CD4-positive, alpha-beta T cell treated with Interleukin-10 for 1 hour (primary cell): ENCODE measurements at regions not wholly inside any gene's neighbourhood (a gene's known extent, or its start where the extent isn't known, plus 50 kb on each side); places are given as distances from the start of the nearest gene placed in this dataset.
"Not testable (repeated sequence)": the region's sequence is repeated elsewhere in the genome, so short reads cannot be mapped to it uniquely, and the experiment has no call there.

Experiments
- DNase-seq: peaks from one replicate; pipeline ENCODE4 v3.0.0-alpha.2; 2020

DNA sequence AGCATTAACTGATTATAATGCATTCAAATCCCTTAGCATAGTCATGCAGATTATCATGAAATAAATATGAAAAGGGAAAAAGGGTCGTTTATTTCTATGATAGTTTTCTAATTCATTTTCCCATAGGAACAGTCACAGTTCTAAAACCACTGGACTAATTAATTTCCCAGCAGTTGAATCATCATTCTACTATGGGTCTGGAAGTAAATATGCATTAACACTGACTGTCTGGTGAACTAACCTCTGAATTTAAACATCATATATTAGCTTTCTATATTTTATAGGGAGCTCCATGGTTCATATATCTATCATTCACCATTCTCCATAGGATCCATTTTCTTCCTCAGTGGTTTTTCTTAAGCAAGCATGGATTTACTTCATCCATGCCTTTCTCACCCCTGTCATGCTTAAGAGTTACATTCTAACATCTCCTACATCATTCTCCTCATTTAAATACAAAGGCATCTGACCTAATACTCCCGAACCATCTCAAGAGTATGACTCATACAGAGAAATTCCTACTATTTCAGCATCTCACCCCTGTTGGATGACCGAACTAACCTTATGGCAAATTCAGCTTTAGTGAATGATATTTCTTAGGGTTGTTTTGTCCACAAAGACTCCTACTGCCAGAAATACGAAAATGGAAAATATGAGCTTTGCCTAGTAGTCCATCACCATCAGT lies 198.7 kb upstream of the ADAMTS3 start:
- DNase-seq, result no peak

DNA sequence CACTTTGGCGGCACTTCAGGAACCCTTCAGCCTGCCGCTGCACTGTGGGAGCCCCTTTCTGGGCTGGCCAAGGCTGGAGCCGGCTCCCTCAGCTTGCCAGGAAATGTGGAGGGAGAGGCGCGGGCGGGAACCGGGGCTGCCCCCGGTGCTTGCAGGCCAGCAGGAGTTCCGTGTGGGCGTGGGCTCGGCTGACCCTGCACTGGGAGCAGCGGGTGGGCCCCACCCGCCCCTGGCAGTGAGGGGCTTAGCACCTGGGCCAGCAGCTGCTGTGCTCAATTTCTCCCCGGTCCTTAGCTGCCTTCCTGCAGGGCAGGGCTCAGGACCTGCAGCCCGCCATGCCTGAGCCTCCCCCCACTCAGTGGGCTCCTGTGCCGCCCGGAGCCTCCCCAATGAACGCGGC lies 196.8 kb upstream of the ADAMTS3 start:
- not testable (repeated sequence) for DNase-seq

DNA sequence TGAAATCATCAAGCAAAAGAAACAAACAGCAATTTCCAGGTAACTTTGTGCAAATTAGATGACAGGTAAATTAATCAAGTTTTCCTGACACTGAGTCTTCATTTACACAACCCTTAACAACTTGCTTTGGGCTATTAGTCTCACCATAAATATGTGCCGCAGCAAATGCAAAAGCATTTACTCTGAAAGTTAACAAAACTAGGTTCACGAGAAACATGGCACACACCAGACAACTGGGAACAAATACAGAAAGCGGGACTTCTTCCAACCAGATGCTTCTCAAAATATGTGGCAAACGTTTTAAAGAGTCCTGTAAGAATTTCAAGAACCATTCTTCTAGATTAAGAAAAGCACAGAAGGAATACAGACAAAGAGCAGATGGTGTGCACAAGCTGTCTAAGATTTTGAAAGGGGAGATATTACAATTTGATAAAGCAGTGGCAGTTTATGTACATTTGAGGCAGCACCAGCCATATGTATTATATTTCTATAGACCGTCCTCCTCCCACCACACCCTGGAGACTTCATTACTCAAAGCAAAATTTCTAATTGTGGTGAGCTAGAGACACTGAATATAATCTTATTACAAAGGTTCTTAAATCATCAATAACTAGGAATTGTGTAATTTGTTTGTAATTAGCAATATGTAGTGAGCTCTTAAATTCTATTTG lies 192.5 kb upstream of the ADAMTS3 start:
- no peak for DNase-seq

DNA sequence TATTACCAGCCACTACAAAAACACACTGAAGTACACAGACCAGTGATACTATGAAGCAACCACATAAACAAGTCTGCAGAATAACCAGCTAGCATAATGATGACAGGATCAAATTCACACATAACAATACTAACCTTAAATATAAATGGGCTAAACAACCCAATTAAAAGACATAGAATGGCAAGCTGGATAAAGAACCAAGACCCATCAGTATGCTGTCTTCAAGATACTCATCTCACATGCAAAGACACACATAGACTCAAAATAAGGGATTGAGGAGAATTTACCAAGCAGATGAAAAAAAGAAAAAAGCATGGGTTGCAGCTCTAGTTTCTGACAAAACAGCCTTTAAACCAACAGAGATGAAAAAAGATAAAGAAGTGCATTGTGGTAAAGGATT lies 184.4 kb upstream of the ADAMTS3 start:
- not testable (repeated sequence) for DNase-seq

DNA sequence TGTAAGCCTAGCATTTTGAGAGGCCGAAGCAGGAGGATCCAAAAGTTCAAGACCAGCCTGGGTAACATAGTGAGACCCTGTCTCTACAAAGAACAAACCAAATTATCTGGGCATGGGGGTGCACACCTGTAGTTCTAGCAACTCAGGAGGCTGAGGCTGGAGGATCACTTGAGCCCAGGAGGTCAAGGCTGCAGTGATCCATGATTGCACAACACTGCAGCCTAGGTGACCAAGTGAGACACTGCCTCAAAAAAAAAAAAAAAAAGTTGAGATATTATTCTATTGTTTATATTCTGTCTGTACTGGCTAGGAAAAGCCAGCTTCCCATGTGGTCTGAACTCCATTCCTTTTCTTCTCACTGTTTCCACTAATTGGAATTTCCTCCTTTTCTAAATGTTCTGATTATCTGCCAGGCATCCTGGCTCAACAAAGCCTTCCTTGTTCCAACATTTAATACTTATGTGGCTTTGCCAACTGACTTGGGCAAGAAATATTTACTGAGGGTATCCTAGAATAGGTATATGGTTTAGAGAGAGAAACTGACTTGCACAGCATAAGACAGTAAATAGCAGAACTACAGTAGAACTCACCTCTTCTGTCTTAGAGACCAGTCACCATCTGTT lies 175.2 kb upstream of the ADAMTS3 start:
- no peak for DNase-seq

DNA sequence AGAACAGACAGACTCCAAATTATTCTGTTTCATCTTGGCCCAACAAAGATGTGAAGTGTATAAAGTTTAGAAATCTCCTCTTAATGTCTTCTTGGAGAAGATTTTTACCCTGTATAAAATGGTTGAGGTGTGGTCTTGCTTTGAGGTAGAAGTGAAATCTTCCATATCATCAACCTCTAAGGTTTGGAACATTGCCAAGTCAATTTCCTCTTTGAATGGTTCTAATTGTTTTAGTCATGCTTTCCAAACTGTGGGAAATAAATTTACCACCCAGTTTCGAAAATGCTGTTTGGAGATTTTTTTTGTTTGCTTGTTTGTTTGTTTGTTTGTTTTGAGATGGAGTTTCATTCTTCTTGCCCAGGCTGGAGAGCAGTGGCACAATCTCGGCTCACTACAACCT lies 174.1 kb upstream of the ADAMTS3 start:
- no peak for DNase-seq

DNA sequence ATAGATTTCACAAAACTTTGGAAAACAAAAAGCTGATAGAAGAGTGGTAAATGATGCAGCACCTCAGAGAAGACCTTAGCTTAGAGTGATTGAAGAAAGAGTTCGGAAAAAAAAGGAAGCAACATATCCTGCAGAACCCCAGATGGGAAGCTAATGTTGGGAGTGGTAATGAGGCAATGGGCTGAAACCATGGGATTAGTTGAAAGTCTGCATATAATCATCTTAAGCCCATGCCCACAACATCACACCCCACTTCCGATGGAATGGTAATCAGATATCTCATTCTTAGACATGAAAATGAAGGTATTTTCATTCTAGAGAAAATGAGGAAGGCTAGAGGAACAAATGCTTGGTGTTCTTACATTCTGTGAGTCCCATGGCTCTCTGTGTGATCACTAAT lies 146.3 kb upstream of the ADAMTS3 start:
- no peak for DNase-seq

DNA sequence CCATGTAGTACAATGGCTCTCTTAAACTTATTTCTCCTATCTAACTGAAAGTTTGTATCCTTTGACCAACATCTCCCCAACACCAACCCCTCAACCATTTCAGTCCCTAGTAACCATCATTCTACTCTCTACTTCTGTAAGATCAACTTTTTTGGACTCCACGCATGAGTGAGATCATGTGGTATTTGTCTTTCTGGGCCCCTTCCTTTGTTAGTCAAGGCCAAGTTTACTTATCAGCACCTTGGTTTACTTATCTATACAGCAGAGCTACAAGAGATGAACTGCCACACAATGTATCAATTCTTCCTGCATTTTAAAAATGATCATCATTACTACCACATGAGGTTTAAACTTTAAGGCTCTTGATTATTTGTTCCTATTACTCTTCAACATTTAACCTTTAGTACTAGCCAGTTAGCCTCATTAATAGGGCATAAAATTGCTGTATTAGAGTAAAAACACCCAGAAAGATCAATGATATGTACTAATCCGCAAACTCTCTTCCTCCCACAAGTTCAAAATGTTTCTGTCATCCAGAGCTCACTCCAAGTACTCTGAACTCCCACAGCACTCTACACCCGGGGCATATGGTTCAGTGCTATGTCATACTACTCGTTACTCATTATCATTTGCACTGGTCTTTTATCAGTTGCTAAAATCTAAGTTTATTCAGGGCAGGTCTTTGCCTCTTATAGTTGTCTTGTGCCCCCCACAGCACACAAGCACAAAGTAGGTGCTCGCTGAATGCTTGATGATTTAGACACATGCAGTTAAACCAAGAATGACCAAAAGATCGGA lies 145.7 kb upstream of the ADAMTS3 start:
- no peak for DNase-seq

DNA sequence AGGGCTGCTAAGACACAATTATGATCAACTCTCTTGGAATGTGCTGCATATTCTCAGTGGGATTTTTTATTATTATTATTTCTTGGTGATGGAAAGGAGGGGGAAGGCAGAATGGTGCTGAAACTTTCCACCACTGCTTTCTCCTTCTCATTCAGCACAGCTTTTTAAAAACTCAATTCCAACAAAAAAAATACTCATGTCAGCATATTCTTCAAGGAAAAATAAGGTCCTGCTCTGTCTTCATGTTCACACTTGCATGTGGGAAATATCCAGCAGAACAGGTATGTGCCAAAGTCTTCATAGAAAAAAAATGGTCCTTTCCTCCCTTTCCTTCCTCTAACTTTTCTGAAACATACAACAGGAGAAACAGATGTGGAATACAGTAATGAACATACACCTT lies 144.0 kb upstream of the ADAMTS3 start:
- DNase-seq, result no peak

DNA sequence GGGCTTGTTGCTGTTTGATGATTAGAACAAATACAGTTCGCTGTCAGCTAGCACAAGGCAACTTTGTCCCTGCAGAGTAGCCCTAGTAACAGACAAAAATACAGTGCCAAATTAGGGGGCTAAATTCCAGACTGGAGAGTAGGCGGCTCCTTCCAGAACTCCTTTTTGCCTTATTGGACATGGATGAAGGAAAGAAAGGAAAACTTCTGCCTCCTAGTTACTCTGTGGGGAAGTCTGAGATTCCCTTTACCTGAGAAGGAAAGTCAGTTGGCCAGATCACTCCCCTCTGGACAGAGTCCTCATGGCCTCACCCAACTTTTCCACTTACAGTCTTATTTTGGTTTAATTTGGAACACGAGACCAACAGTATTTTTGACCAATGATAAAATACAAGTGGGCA lies 140.5 kb upstream of the ADAMTS3 start:
- DNase-seq, result no peak

DNA sequence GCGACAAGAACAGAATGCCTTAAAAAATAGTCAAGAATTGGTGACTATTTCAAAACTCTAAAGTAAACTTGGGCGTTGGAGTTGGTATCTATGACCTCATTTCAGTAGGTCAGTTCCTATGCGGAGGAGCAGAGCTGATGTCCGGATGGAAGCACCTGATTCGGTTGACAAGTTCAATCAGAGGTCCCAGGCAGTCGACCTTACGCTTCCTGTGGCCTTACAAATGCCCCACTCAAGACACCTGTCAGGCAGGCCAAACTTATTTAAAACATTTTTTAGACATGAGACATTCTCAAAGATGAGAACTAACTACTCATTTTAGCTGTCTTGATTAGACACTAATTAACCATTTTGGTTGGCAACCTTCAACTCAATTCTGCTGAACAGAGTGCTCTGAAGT lies 137.7 kb upstream of the ADAMTS3 start:
- DNase-seq, result no peak

DNA sequence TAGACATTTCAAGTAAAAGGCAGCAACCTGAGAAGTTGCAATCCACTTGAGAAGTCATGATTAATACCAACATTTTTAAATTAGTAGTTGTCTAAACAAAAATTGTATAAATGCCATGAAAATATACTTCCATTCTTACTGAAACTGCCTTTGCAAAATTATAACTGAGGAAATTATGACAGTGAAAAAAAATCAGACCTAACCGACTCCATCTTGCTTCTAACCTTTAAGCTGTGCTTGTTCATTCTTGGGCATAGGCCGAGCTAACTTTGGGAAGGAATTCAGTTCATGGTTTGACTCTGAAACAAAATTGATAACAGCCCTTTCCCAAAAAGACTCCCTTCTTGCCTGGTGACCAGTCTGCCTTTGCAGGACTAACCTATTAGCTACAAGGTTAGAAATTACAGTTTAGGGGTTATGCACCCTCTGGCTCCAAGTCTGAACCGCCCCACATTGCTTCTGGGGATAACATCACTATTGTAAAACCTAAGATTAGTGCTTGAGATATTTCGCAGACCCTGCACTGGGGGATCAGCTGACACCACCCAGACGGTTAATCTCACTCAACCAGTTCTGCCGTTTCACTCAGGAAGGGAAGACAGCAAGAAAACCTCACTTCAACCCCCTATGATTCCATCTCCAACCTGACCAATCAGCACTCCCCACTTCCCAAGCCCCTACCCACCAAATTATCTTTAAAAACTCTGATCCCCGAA lies 136.1 kb upstream of the ADAMTS3 start:
- DNase-seq, result not testable (repeated sequence)

DNA sequence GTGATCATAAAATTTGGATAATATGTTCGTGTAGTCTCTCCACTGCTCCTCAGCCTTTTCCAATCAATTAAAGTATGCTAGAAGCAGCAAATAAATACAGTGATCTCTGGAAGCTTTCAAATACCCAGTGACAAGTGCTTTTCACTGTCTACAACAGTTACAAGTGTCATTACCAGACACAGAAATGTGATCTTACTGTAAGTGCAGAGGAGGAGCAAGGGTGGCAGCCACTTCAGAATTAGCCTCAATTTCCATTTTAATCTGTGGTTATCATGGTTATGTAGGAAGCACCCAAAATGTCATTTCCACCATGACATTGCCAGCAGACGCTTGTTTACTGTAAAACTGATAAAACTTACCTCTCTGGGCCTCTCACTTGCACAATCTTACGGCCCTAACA lies 133.9 kb upstream of the ADAMTS3 start:
- DNase-seq, result no peak

DNA sequence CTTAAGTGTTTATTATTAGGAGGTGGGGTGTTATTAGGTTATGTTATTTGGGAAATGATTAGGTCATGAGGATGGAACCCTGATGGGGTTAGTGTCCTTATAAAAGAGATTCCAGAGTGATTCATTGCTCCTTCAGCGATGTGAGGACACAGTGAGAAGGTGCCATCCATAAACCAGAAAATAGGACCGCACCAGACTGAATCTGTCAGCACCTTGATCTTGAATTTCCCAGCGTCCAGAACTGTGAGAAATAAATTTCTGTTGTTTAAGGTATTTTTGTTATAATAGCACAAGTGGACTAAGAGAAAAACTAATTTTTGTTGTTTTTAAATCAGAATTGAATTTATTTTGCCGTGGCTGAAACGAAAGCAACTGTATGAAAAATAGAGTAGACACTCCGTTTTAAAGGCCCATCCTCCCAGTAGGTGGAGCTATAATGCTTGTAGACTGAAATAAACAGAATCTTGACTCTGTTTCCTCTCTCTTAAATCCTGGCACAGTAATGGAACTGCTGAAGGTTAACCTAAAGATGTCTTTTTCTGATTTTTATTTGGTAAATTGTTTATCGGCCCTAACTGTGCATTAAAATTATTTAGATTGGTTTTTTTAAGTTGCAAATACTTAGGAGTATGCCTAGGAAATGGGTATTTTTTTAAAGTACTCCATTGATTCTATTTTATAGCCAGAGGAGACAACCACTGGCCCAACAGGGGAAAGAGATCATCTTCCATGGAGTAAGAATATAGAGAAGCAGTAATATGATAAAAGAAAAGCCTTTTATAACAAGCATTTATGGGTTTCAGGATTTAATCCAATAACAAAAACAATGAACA lies 133.2 kb upstream of the ADAMTS3 start:
- peak; percentile 44 for DNase-seq

DNA sequence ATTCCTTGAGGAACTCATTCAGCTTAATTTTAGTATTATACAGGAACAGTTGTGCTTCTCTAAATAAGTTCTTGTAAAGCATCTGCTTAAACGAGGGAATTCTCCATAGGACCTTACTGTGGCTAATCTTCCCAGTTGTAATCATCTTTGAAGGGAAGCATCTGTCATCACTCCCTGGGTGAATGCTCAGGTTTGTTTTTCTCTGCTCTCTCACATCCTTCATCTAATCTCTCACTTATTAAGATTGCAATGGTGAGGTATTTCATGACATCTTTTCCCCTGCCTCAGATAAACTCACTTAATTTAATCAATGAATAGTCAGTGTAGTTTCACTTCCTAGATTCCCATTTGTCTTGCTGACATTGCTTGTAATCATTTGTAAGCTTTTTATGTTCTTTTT lies 121.8 kb upstream of the ADAMTS3 start:
- DNase-seq, result no peak

DNA sequence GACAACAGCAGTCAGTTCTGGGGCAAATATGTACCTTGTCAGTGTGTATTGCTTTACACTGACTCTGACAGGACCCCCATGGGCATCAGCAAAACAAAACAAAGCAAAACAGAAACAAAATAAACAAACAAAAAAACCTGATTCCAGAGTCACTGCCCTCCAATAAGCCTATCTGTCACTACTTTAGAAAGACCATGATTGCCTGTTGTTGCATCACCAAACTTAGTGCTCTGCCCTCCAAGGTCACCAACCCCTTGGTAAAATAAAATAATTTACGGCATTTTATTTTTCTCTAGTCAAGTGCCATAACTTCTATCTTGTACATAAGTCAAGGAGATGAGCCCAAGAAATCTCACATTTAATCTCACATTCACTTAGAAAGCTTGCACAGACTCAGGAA lies 120.9 kb upstream of the ADAMTS3 start:
- no peak for DNase-seq

DNA sequence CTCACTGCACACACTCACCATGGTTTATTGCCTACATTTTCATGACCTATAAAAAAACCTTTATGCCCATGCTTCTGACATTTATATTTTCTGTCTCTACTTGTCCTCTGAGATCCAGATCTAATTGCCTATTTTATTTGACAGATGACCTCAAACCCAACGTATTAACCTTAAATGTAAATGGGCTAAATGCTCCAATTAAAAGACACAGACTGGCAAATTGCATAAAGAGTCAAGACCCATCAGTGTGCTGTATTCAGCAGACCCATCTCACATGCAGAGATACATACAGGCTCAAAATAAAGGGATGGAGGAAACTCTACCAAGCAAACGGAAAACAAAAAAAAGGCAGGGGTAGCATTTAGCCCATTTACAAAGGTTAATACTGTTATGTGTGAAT lies 117.4 kb upstream of the ADAMTS3 start:
- DNase-seq, result not testable (repeated sequence)

DNA sequence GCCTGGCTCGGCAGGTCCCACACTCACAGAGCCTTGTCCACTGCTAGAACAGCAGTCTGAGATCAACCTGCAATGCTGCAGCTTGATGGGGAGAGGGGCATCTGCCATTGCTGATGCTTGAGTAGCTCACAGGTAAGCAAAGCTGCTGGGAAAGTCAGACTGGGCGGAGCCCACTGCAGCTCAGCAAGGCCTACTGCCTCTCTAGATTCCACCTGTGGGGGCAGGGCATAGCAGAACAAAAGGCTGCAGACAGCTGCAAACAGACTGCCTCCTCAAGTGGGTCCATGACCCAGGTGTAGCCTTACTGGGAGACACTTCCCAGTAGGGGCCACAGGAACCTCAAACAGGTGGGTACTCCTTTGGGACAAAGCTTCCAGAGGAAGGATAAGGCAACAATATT lies 110.6 kb upstream of the ADAMTS3 start:
- DNase-seq, result no peak

DNA sequence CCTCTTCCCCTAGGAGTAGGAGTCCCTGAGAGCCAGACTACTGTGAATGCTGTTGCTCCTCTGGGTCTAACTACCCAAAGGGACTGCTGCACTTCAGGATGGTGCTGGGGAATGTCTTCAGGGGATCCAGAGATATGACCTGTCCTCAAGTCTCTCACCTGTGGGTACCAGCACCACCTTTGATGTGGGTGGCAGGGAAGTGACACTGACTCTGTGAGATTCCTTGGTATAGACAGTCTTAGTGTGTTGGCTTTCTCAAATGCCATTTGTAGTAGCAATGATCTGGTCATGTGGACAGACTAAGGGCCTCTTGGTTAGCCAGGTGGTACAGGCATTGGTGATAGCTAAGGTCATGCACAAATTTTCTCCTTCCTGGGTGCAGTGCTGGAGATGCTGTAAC lies 108.9 kb upstream of the ADAMTS3 start:
- no peak for DNase-seq

DNA sequence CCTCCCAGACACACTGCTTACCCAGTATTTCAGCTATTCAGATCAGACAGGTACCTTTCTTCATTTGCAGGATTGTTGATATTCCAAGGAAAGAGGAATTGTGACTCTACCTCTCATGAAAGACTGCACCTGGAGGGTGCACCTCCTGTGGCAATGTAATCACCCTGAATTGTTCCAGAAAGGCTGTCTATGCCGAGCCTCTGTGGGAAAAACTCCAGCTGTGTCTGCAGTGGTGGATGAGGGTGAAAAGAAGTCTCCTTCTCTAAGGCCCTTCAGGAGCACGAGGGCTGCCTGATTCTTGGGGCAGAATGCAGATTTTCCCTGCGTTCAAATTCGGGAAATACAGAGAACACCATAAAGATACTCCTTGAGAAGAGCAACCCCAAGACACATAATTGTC lies 108.2 kb upstream of the ADAMTS3 start:
- DNase-seq, result no peak

DNA sequence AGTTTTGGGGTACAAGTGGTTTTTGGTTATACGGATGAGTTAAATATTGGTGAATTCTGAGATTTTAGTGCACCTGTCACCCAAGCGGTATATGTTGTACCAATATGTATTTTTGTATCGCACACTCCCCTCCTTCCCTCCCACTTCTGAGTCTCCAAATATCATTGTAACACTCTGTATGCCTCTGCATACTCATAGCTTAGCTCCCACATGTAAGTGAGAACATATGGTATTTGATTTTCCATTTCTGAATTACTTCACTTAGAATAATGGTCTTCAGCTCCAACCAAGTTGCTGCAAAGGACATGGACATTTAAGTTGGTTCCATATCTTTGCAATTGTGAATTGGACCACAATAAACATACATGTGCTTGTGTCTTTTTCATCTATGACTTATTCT lies 103.0 kb upstream of the ADAMTS3 start:
- no peak for DNase-seq

DNA sequence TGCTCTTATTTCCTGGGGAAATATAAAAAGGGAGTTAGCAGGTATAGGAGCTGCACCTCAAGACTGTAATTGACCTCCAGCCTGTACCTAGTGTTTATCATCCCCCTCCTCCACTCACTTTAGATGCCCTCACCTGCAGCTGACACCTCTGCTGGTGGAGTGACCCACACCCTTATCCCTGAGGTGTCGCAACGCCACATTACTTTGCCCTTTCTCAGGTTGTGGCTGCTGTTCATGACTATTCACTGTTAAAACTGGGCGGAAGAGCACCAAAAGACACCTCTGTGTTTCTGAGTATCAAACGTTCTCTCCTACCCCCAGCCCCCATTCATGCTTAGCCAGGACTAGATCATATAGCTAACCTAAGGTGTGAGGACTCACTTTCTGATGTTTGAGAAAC lies 101.5 kb upstream of the ADAMTS3 start:
- no peak for DNase-seq
